H1 (cell line): ENCODE measurements at regions not wholly inside any gene's neighbourhood (a gene's known extent, or its start where the extent isn't known, plus 50 kb on each side); places are given as distances from the start of the nearest gene placed in this dataset.
A peak's percentile ranks its signal among the peaks of the same experiment; 100 is the strongest.

Experiments used
- CTCF ChIA-PET: fragments of 300-600 bp; sonication (Branson Sonifier 250); formaldehyde crosslinking; loops from one replicate; lab custom pipeline; 2021; ENCODE audit not compliant: partially characterized antibody; lab: Charles Lee
- POLR2A ChIA-PET: fragments of 300-600 bp; sonication (Branson Sonifier 250); formaldehyde crosslinking; loops from one replicate; lab custom pipeline; 2021; ENCODE audit warnings: inconsistent platforms; ENCODE audit not compliant: partially characterized antibody; lab: Charles Lee
- DNase-seq, 2 experiments: peaks; one replicate each; pipeline versions ENCODE4 v3.0.0 to v3.0.0-alpha.2; 2010 to 2022; ENCODE audit warnings: low spot score in 2 of 2, low read depth in 1 of 2, mixed read lengths in 1 of 2
- FAIRE-seq: peaks from 2 replicates; lab custom pipeline; 2011; peaks lifted over from hg19 to GRCh38; lab: Jason Lieb, UNC
- H2AFZ ChIP-seq: 2 replicates; pipeline ENCODE4 v1.8.1; 2012; ENCODE audit warnings: low read length, inconsistent platforms
- H2AK5ac ChIP-seq: 2 replicates; pipeline ENCODE4 v1.6.1; 2013; ENCODE audit warnings: low read depth, low read length
- H2BK120ac ChIP-seq: replicated peaks from 2 replicates; pipeline ENCODE3; 2013; ENCODE audit warnings: low read depth, low read length, inconsistent platforms
- H2BK12ac ChIP-seq: 2 replicates; pipeline ENCODE4 v1.6.1; 2013; ENCODE audit warnings: low read depth, low read length
- H2BK15ac ChIP-seq: 2 replicates; pipeline ENCODE4 v1.6.1; 2013; ENCODE audit warnings: low read length
- H2BK20ac ChIP-seq: 2 replicates; pipeline ENCODE4 v1.6.1; 2013; ENCODE audit warnings: low read length
- H2BK5ac ChIP-seq: 2 replicates; pipeline ENCODE4 v1.6.1; 2013; ENCODE audit warnings: low read depth, low read length
- H3K14ac ChIP-seq: 2 replicates; pipeline ENCODE4 v1.6.1; 2013; ENCODE audit warnings: inconsistent platforms; ENCODE audit not compliant: insufficient read length
- H3K18ac ChIP-seq: 2 replicates; pipeline ENCODE4 v1.6.1; 2013; ENCODE audit warnings: low read length; ENCODE audit errors: extremely low read depth
- H3K23ac ChIP-seq: 2 replicates; pipeline ENCODE4 v1.6.1; 2013; ENCODE audit warnings: inconsistent platforms; ENCODE audit not compliant: insufficient read length
- H3K23me2 ChIP-seq: 2 replicates; pipeline ENCODE4 v1.6.1; 2013; ENCODE audit warnings: low read depth, low read length
- H3K27ac ChIP-seq: 2 replicates; pipeline ENCODE4 v1.6.1; 2011; ENCODE audit warnings: low read depth, low read length, inconsistent platforms
- H3K27me3 ChIP-seq, 4 experiments: replicated peaks in 1 of 4; 1 replicate in 1 of 4; 2 replicates in 3 of 4; pipeline versions ENCODE4 v1.6.1 to v1.8.1; 2011 to 2013; ENCODE audit warnings: low read length in 3 of 4, mild to moderate bottlenecking in 3 of 4, inconsistent platforms in 2 of 4, mixed read lengths in 2 of 4, moderate library complexity in 1 of 4; ENCODE audit not compliant: control insufficient read depth in 3 of 4, insufficient read depth in 3 of 4; ENCODE audit errors: extremely low read depth in 1 of 4
- H3K36me3 ChIP-seq, 4 experiments: 2 replicates each; pipeline versions ENCODE4 v1.6.1 to v1.8.1; 2011 to 2013; ENCODE audit warnings: mild to moderate bottlenecking in 4 of 4, low read length in 3 of 4, moderate library complexity in 2 of 4, control low read depth in 1 of 4, inconsistent platforms in 1 of 4; ENCODE audit not compliant: insufficient read depth in 4 of 4, control insufficient read depth in 2 of 4
- H3K4ac ChIP-seq: replicated peaks from 2 replicates; pipeline ENCODE3; 2013; ENCODE audit warnings: low read length, low read depth, mixed read lengths, inconsistent platforms; ENCODE audit not compliant: insufficient read length
- H3K4me1 ChIP-seq, 4 experiments: replicated peaks in 1 of 4; 1 replicate in 1 of 4; 2 replicates in 3 of 4; pipeline versions ENCODE4 v1.6.1 to v1.8.1; 2011 to 2013; ENCODE audit warnings: low read length in 3 of 4, inconsistent platforms in 2 of 4, mixed read lengths in 1 of 4; ENCODE audit not compliant: insufficient read depth in 4 of 4, control insufficient read depth in 3 of 4
- H3K4me2 ChIP-seq, 2 experiments: 2 replicates each; pipeline versions ENCODE4 v1.6.1 to v1.8.1; 2011 to 2013; ENCODE audit warnings: low read depth in 2 of 2, low read length in 2 of 2, control low read depth in 1 of 2, inconsistent platforms in 1 of 2, mild to moderate bottlenecking in 1 of 2; ENCODE audit not compliant: insufficient read depth in 1 of 2
- H3K4me3 ChIP-seq, 4 experiments: fragments of 200-600, 300-600 bp in 1 of 4; sonication (generic), shearing (Covaris generic), sonication (Bioruptor Twin) in 1 of 4; 2 replicates each; pipeline versions ENCODE4 v1.5.1 to v1.8.1; 2011 to 2016; ENCODE audit warnings: low read length in 4 of 4, low read depth in 3 of 4, control low read depth in 2 of 4, inconsistent platforms in 2 of 4, mild to moderate bottlenecking in 2 of 4, mixed read lengths in 1 of 4, moderate library complexity in 1 of 4; ENCODE audit not compliant: insufficient read depth in 2 of 4; ENCODE audit errors: extremely low read depth in 1 of 4
- H3K56ac ChIP-seq: replicated peaks from 2 replicates; pipeline ENCODE3; 2013; ENCODE audit warnings: low read depth, mild to moderate bottlenecking, mixed read lengths, low read length, inconsistent platforms; ENCODE audit not compliant: insufficient read length
- H3K79me1 ChIP-seq: 2 replicates; pipeline ENCODE4 v1.6.1; 2013; ENCODE audit warnings: low read depth, low read length, control low read depth
- H3K79me2 ChIP-seq, 2 experiments: 2 replicates each; pipeline versions ENCODE4 v1.6.1 to v1.8.1; 2012 to 2013; ENCODE audit warnings: low read length in 2 of 2, mild to moderate bottlenecking in 2 of 2, inconsistent platforms in 1 of 2; ENCODE audit not compliant: insufficient read depth in 2 of 2, control insufficient read depth in 1 of 2
- H3K9ac ChIP-seq, 4 experiments: replicated peaks in 1 of 4; 1 replicate in 1 of 4; 2 replicates in 3 of 4; pipeline versions ENCODE4 v1.6.1 to v1.8.1; 2011 to 2013; ENCODE audit warnings: low read depth in 3 of 4, low read length in 3 of 4, control low read depth in 2 of 4, mild to moderate bottlenecking in 2 of 4, moderate library complexity in 2 of 4, inconsistent platforms in 1 of 4; ENCODE audit errors: extremely low read depth in 1 of 4
- H3K9me3 ChIP-seq, 2 experiments: 2 replicates each; pipeline versions ENCODE4 v1.6.1 to v1.8.1; 2012 to 2013; ENCODE audit warnings: mild to moderate bottlenecking in 2 of 2, moderate library complexity in 2 of 2, control low read depth in 1 of 2, inconsistent platforms in 1 of 2, low read depth in 1 of 2, low read length in 1 of 2, mixed read lengths in 1 of 2; ENCODE audit not compliant: insufficient read depth in 2 of 2
- H4K20me1 ChIP-seq, 2 experiments: replicated peaks in 1 of 2; 2 replicates each; pipeline versions ENCODE3 to v1.8.1; 2011 to 2013; ENCODE audit warnings: inconsistent platforms in 2 of 2, low read length in 2 of 2, mild to moderate bottlenecking in 1 of 2; ENCODE audit not compliant: insufficient read depth in 2 of 2, control insufficient read depth in 1 of 2
- H4K5ac ChIP-seq: 2 replicates; pipeline ENCODE4 v1.6.1; 2013; ENCODE audit warnings: low read length, low read depth, mixed read lengths, inconsistent platforms; ENCODE audit not compliant: insufficient read length
- H4K8ac ChIP-seq: 2 replicates; pipeline ENCODE4 v1.8.0; 2013; ENCODE audit warnings: mild to moderate bottlenecking, moderate library complexity, low read length, inconsistent platforms; ENCODE audit not compliant: insufficient read depth; ENCODE audit errors: extremely low read depth
- H4K91ac ChIP-seq: replicated peaks from 2 replicates; pipeline ENCODE3; 2013; ENCODE audit warnings: low read length, mixed read lengths, inconsistent platforms; ENCODE audit not compliant: insufficient read length
- FOSL1 ChIP-seq: IDR thresholded peaks from 2 replicates; pipeline ENCODE4 v1.6.1; 2011; ENCODE audit warnings: mild to moderate bottlenecking, low read depth, low read length, moderate library complexity; ENCODE audit not compliant: insufficient read depth
- HDAC2 ChIP-seq, 2 experiments: fragments of 300-600 bp in 1 of 2; sonication (generic) in 1 of 2; IDR thresholded peaks; 2 replicates each; pipeline ENCODE4 v1.6.1; 2011 to 2012; ENCODE audit warnings: low read depth in 2 of 2, low read length in 2 of 2, mild to moderate bottlenecking in 2 of 2, moderate library complexity in 2 of 2, borderline replicate concordance in 1 of 2, inconsistent platforms in 1 of 2
- KDM4A ChIP-seq: IDR thresholded peaks from one replicate; pipeline ENCODE4 v1.7.1; 2012; ENCODE audit warnings: low read depth, mild to moderate bottlenecking, moderate library complexity, low read length, inconsistent platforms; ENCODE audit not compliant: severe bottlenecking
- POLR2A ChIP-seq, 2 experiments: IDR thresholded peaks; 1 replicate in 1 of 2; 2 replicates in 1 of 2; pipeline ENCODE4 v1.6.1; 2011; ENCODE audit warnings: low read depth in 2 of 2, low read length in 2 of 2, mild to moderate bottlenecking in 2 of 2; ENCODE audit errors: control extremely low read depth in 1 of 2
- SAP30 ChIP-seq: fragments of 300-600 bp; sonication (generic); IDR thresholded peaks from 2 replicates; pipeline ENCODE4 v1.7.1; 2012; ENCODE audit warnings: low read length, moderate library complexity, mild to moderate bottlenecking, inconsistent platforms; ENCODE audit not compliant: insufficient read depth, insufficient replicate concordance
- WGBS, 2 experiments: shearing (Covaris generic) in 1 of 2; methylation state at CpG; one replicate each; pipeline versions ENCODE4 v1.1.6 to v1.1.7; 2013 to 2015; ENCODE audit warnings: low lambda C conversion rate in 2 of 2, mixed read lengths in 2 of 2, inconsistent platforms in 1 of 2, low coverage in 1 of 2, missing lambda C conversion rate in 1 of 2; ENCODE audit not compliant: insufficient replicate concordance in 2 of 2, insufficient coverage in 1 of 2, insufficient read length in 1 of 2; ENCODE audit errors: extremely low coverage in 1 of 2, missing lambda C conversion rate in 1 of 2; 5-methylcytosine and 5-hydroxymethylcytosine counted together

GRCh38 chr10:3430501-3430900, 257.9 kb upstream of the PITRM1 start:
- no peak overlapping the region for H2BK15ac ChIP-seq
- H4K5ac ChIP-seq, result no peak overlapping the region
- H3K23ac ChIP-seq, result no peak overlapping the region
- H2AK5ac ChIP-seq, result no peak overlapping the region
- no peak overlapping the region for H3K4ac ChIP-seq
- H3K79me1 ChIP-seq, result no peaks in the 10 kb centered on the region
- H3K4me2 ChIP-seq, result no peak overlapping the region
- no peak overlapping the region for H2BK20ac ChIP-seq
- H3K56ac ChIP-seq, result no peak overlapping the region
- no peak overlapping the region for H3K4me3 ChIP-seq
- H4K8ac ChIP-seq, result peak overlapping the region; percentile 11; the same call in 1 of the 2 replicates
- H3K4me1 ChIP-seq, result no peaks in the 10 kb centered on the region
- no peak overlapping the region for H3K14ac ChIP-seq
- no peak overlapping the region for H2AFZ ChIP-seq
- no peaks in the 10 kb centered on the region for H3K36me3 ChIP-seq
- POLR2A ChIA-PET, result no interaction called here
- no peak overlapping the region for H2BK5ac ChIP-seq
- peaks cover 3% of the 10 kb centered on the region; the same call in 1 of the 2 replicates for H3K23me2 ChIP-seq
- H3K27ac ChIP-seq, result no peak overlapping the region
- H3K9me3 ChIP-seq, result no peaks in the 10 kb centered on the region
- no peaks in the 10 kb centered on the region for H3K79me2 ChIP-seq
- H2BK120ac ChIP-seq, result no peak overlapping the region
- H3K9ac ChIP-seq, result no peak overlapping the region
- no peak overlapping the region for H3K18ac ChIP-seq
- CTCF ChIA-PET, result interaction anchor here (0.8 to 1.9 kb wide), 3 partner anchors 35 to 154 kb away, joined by 3 to 5 read pairs (median 3); no protein-coding TSS in a partner anchor
- no peaks in the 10 kb centered on the region for H4K20me1 ChIP-seq
- no peak overlapping the region for H2BK12ac ChIP-seq
- 100% methylated on average over 1 of the region's 1 CpG; no CpG with 5 or more reads in 1 of the 2 experiments for WGBS, 2 experiments
- H3K27me3 ChIP-seq, result no peaks in the 10 kb centered on the region
- H4K91ac ChIP-seq, result no peak overlapping the region
- FAIRE-seq (no peak), DNase-seq (no peak)
- TF ChIP-seq POLR2A (IDR thresholded peaks at IDR 0.05; ENCODE audit: control extremely low read depth in 1 of 2, low read depth in 2 of 2, low read length in 2 of 2) (no peak), KDM4A (no peak), SAP30 (no peak), HDAC2 (IDR thresholded peaks at IDR 0.05; ENCODE audit: borderline replicate concordance in 1 of 2, low read depth in 2 of 2, low read length in 2 of 2) (no peak), FOSL1 (no peak)
